NCI-H510A treated with DMSO at 0.1 percent for 48 hours (cell line): ENCODE measurements at regions not wholly inside any gene's neighbourhood (a gene's known extent, or its start where the extent isn't known, plus 50 kb on each side); places are given as distances from the start of the nearest gene placed in this dataset.
A peak's percentile ranks its signal among the peaks of the same experiment; 100 is the strongest.

Experiments
- DNase-seq: peaks from one replicate; lab custom pipeline; 2025; lab: John Stamatoyannopoulos, UW

DNA sequence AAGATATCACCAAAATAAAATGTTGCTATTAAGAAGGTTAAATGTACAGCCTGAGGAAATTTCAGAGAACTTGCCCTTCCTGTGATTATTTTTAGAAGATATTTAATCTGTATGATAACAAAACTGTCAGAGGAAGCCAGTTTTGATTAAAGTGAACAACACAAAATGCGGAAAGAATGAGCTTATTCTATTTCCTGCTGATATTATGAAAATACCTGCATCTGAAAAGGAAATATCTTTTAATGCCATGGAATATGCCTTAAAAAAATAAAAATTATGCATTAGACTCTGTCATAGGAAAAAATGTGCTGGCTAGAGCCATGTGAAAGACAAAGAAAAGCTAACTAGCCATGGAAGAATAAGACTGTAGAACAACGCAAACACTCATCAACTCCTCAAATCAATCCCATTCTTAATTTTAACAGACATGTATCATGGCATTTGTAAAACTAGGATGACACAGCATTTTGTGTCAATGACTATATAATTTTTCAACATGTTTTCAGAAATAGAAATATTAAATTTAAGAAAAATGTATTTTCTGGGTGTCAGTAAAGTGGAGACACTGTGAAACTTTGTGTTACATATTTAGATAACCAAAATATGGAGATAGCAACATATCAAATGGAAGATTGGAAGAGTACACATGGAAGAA is 1768.2 kb downstream of the SUCLG1 start:
- DNase-seq: no peak

DNA sequence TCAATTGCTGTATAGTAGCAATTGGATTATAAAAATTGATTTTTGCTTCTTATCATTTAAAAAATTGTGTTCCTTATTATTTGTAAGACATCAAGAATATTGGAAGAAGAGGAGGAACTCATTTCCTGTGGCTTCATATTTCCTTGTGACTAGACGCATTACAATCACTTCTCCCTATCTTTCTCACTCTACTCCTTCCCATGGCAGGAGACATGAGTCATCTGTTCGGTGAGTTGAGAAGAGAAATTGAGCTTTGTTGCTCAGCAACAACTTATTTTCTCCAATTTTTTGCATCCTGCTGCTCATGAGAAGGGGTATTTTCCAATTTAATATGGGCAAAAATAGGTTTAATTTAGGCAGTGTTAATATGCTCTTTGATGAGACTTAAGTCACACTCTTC is 1783.9 kb downstream of the SUCLG1 start:
- DNase-seq: no peak

DNA sequence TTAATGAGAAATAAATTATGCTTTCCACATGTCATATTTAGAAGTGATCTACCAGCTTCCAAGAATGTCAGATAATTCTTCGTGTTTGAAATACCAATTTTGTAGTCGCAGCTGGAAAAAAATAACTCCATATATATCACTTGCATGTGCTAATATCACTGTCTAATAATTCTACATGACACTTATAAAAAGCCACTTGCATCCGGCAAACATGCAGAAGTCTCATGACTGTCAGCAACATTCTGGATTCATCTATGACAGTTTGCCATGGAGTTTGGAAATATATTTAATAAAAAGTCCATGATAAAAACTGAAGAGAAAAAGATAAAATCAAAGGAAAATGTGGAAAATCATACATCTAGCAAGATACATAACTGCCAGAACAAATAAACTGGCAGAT is 1784.4 kb downstream of the SUCLG1 start:
- DNase-seq: no peak

DNA sequence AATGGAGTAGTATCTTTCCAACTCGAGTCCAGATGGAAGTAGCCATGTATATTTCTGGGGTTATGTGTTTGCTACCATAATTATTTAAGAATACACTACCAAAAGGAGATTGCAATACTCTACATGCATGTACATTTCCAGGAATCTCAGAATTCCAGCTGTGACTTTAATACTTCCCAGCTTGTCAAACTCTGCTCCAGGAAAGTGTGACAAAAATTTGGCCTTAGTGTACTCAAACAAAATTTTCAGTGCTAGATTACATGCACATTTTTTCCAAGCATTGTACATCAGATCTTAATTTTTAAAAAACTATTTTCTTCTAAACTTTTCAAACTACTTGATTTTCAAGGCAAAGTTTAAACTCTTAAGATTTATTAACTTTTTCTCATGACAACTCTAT is 1791.6 kb downstream of the SUCLG1 start:
- no peak for DNase-seq

DNA sequence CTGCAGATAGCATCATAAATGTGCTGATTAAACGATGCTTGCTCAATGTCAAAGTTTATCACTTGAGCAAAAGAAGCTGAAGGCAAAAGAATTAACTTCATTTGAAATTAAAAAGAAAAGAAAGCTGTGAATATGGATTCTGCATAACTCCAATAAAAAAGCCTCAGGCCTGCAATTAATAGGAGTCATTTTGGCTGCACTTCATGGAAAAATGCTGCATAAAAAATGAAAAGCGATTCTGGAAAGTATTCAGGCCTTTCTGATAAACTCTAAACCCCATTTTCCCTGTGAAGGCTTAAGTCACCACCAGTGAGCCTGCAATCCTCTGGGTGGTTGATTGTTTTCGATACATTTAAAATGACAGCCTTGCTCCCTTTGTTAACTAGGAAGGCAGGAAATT is 1793.4 kb downstream of the SUCLG1 start:
- DNase-seq: no peak

DNA sequence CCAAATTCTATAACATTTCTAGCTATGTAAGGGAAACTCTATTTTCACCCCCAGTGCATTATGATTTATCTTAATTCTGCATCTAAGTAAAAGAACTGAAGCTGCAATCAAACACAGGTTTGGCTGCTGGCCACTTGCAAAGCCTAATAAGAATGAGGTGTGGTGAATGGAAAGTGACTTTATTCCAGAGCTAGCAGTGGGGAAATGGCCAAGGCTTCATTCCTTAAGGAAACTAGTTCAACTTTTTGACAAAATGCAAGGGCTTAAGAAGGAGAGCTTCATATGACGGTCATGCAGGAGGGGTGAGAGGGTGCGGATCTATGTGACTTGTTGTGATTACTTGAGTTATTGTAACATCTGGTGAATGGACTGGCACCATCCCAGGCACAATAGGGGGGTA is 1802.0 kb downstream of the SUCLG1 start:
- DNase-seq: no peak

DNA sequence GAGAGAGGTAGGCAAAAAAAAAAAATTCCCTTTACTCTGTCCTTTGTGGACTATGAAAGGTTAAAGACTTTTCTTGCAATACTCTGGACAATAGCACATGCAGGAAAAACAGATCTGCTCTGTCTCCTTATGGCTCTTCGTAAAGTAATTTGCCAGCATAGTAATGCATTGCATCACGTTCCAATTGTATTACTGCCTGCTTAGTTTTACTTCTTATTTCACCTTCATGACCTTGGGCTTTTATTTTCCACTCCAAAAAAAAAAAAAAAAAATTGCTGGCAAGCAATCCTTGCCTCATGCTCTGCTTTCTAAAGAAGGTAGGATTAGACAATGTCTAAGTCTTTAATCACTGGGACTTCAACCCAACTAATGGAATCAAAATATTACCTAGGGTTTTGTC is 1802.7 kb downstream of the SUCLG1 start:
- DNase-seq: no peak

DNA sequence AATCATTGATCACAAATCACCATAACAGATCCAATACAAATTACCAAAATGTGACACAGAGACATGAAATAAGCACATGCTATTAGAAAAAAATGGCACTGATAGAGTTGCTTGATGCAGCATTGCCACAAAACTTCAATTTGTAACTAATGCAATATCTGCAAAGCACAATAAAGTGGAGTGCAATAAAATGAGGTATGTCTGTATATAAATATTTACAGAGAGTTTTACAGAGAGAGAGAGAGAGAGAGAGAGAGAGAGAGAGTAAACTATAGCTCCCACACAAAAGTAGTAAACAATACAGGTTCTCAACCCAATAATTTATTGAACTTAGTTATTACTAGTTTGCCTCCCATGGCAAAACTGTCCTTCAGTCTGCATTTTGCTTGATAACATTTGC is 1807.0 kb downstream of the SUCLG1 start:
- DNase-seq: peak; percentile 20

DNA sequence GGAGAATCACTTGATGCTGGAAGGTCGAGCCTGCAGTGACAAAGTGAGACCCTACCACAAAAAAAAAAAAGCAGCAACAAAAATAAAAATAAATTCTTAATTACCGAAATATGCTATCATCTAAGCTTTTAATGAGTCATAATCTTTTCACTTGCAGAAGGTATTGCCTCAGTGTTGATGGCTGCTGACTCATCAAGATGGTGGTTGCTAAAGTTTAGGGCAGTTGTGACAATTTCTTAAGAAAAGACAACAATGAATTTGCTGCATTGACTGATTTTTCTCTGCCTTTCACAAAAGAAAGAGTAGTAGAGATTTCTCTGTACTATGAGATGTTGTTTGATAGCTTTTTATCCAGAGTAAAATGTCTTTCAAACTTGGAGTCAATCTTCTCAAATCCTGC is 1809.0 kb downstream of the SUCLG1 start:
- no peak for DNase-seq

DNA sequence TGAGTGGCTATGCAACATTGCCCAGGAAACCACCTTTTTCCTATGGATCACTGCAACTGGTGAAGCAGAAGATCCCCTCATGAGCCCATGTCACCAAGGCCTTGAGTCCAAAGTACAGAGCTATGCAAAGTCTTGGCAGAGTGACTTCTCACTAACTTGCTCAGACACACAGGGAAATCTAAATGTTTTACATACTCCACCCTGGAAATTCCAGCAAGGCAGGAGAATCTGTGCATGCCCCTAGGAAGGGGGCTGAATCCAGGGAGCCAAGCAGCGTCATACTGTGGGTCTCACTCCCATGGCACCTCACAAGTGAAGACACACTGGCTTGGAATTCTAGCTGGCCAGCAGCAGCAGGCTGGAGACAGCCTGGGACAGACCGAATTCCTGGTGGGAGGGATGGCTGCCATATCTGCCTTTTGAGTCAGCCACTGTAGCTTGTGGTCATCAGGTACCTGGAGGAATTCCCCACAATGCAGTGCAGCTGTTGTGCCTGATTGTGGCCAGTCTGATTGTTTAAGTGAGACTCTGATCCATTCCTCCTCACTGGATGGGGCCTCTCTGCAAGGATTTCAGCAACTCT is 1817.4 kb downstream of the SUCLG1 start:
- DNase-seq: no peak

DNA sequence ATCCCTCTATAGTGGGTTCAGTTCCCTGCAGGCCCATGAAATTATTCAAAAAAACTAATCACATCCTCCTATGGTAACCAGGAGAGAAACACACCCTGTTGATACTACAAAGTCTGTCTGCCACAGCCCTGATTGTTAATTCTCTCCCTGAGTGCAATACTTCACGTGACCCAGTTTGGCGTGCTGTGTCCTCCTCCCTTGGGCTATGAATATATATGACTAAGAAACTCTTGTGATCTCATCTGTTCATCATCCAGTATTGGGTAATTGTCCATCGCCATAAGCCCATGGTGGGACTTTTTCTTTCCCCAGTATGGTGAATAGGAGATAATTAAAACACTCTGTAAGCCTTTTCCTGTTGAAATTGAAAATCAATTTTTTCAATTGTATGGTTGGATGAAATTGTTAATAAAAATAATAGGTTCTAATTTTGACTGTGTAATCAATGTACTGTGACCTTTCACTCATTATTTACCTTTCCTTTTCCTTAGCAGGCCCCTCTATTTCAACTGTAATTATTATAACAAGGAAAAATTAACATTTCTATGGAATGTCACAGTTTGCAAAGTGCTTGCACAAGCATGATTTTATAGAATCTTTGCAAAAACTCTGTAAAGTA is 1822.6 kb downstream of the SUCLG1 start:
- DNase-seq: no peak

DNA sequence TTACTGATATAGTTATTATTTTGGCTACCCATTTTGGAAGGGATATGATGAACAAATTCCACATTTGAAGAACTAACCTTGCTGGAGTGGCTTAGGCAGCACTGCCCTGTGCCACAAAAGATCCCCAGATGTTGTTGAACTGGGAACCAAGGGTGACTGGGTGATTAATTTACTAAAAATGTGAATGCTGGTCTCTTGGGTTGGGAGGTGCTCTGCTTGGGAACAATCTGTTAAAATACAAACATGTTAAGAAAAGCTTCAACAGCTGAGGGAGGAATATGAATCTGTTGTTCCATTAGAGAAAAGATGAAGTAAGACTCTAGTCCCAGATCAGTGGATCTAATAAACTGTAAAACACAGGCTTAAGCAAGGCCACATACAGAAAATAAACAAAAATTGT is 1860.1 kb downstream of the SUCLG1 start:
- no peak for DNase-seq

DNA sequence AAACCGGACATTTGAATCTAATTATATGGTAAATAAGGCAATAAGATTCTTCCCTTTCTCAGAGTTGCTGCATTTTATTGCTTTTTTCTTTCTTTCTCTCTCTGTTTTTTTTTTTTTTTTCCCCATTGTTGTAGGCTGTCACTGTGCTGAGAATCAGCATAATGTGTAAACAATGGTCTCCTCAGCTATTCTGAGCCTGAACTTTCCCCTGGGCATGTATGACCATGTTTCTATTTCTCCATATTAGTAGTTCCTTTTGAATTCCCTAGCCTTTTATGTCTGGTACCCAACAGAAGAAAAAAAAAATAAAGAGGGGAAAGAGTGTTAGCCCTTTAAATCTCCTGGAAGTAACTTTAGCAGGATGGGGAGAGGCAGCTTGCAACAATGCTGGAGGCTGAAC is 1862.5 kb downstream of the SUCLG1 start:
- DNase-seq: no peak

DNA sequence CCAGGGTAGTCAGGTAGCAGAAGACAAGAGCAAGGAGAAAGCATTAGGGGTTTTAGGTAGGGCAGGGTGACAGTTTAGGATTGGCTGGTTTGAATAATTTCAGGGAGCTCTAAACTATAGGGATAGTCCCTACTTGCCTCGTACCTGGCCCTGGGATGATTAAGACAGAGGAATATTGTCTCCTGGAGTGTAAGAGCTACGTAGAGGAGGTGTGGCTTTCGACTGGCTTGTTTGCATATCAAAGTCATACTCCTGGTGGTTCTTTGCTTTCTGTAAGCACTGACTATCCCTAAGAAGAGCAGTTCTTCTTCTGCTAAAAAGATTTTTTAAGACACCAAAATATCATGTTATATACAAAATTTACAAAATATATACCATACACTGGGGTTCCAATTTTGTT is 1867.4 kb downstream of the SUCLG1 start:
- no peak for DNase-seq

DNA sequence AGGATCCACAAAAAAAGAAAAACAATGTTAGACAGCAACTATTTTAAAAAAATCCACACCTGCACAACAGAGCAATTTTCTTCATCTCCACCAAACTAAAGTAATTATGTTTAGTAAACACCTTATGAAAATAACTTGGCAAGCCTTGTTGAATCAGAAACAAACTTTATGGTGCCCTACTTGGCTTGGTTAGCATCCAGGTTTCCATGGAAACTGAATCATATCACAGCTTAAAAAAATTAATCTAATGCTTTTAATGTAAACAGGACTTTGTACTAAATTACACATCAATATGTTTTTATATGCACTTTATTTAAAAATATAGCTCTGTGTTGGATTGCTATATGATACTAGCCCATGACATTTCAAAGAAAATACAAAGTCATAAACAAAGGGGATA is 1882.4 kb downstream of the SUCLG1 start:
- DNase-seq: no peak

DNA sequence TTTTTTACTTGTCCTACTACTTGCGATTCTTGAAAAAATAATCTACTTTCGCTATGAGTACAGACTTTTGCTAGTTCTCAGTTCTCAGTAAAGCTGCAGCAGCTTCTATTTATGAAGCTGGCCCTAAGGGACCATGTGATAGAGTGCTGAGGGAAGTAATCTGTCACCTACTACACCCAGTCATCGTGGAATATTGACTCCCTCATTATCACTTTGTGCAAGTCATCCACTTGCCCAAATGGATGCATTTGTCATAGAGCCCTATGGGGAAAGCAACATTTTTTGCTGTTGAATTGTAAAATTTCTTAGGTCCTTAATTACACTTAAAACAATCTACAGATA is 1919.8 kb downstream of the SUCLG1 start:
- DNase-seq: no peak

DNA sequence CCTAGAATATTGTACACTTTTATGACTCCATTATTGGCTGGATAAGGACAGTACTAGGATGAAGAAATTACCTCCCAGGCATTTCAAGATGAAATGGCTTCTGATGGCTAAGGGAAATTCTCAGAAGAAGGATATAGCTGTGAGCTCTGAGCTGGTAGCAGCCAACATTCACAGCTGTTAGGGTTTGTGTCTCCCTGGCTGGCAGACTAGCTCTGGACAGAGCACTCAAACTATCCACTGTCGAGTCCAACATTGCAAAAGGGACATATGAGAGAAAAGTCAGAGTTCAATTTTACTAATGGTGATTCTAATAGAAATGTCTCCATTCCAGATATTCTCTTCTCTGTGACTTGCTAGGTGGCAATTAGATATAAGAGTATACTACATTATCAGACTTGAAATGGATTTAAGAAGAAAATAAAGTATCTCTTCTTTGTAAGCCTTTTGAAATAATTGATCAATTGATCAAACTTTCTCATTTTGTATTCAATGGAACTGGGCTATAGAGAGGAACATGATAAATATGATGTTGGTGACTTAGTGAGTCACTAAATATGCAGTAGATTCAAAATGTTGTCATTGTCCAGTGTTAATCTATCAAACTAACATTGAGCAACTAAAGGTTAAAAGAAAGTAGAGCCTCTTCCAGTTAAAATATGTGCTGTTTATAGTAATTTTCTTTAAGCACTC is 1920.3 kb downstream of the SUCLG1 start:
- DNase-seq: no peak

DNA sequence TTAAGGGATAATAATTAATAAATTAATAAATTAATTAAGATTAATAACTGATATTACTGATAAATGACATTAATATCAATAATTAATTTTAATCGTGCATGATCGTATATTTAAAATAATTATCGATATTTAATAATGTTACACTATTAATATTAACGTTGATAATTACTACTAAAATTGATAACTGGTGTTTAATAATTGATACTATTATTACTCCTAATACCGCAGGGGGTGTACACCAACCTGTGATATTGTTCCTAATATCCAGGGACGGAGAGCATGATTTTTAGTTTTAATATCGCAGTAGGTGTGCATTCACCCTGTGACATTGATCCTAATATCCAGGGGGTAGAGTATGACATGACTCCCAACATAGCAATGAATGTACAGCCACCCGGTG is 1930.8 kb downstream of the SUCLG1 start:
- DNase-seq: no peak

DNA sequence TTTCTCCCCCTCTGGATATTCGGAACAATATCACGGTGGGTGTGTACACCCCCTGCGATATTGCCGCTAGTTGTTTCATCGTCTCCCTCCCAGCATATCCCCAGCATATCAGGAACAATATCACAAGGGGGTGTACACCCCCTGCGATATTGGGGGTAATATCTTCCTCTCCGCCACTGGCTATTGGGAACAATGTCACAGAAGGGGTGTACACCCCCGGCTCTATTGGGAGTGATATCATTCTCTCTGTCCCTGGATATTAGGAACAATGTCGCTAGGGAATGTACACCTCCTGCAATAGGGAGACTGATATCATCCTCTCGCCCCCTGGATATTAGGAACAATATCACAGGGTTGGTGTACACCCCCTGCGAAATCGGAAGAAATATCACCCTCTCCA is 1932.0 kb downstream of the SUCLG1 start:
- DNase-seq: no peak

DNA sequence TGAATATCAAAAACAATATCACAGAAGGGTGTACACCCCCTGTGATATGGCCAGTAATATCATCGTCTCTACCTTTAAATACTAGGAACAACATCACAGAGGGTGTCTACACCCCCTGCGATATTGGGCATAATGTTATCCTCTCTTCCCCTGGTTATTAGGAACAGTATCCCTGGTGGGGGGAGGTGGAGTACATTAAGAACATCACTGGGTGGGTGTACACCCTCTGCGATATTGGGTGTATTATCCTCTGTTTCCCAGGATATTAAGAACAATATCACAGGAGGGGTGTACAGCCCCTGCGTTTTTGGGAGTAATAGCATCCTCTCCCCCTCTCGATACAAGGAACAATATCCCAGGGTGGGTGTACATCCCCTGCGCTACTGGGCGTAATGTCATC is 1932.8 kb downstream of the SUCLG1 start:
- DNase-seq: no peak

DNA sequence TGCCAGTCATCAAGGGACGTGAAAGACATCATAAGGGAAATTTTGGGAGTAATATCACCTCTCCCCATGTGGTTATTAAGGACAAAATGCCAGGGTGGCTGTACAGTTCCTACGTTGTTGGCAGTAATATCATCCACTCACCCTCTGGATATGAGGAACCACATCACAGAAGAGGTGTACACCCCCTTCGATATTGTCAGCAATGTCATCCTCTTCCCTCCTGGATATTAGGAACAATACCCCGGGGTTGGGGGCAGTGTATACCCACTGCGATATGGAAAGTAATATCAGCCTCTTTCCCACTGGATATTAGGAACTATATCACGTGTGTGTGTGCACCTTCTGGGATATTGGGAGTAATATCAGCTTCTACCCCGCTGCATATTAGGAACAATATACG is 1933.3 kb downstream of the SUCLG1 start:
- no peak for DNase-seq

DNA sequence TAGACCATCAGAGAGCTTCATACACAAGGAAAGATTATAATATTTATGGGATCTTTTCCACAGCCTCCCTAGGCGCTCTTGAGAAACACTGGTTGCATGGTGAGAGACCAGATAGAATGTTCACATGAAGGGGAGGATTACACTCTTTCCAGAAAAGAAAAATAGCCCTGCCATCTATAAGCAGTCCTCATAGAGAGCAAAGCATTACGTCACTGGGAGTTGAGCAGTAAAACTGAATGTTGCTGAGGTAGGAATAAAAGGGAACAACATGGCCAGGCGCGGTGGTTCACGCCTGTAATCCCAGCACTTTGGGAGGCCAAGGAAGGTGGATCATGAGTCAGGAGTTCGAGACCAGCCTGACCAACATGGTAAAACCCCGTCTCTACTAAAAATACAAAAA is 1934.3 kb downstream of the SUCLG1 start:
- no peak for DNase-seq

DNA sequence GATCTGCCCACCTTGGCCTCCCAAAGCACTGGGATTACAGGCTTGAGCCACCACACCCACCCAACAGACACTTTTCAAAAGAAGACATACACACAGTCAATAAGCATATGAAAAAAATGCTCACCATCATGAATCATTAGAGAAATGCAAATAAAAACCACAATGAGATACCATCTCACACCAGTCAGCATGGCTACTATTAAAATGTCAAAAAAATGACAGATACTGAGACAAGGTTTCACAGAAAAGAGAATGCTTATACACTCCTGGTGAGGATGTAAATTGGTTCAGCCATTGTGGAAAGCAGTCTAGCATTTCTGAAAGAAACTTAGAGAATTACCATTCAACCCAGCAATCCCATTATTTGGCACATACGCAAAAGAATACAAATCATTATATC is 1947.2 kb downstream of the SUCLG1 start:
- no peak for DNase-seq

DNA sequence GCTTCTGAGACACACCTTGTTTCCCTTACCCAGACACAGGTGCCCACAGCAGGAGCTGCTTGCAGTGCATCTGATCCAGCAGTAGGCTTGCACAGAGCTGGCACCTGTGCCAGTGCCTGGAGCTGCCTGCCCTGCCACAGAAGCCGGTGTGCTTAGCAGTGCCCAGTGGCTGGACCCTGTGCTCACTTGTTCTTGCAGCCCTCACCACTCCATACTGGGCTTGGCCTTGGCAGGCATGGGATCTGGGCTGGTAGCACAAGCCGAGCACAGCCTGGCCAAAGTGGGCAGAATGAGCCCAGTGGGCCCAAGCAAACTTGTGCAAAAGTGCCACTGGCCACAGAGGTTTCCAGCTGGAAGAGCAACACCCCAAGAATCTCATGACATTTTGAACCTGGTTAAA is 1950.4 kb downstream of the SUCLG1 start:
- no peak for DNase-seq
